A673 (cell line): ENCODE measurements at regions not wholly inside any gene's neighbourhood (a gene's known extent, or its start where the extent isn't known, plus 50 kb on each side); places are given as distances from the start of the nearest gene placed in this dataset.
"Not testable (repeated sequence)": the region's sequence is repeated elsewhere in the genome, so short reads cannot be mapped to it uniquely, and the experiment has no call there.

Experiments
- CTCF ChIP-seq: fragments of 300-800, 200-600 bp; sonication (generic); conservative IDR thresholded peaks from 2 replicates; pipeline ENCODE4 v1.5.1; 2017; ENCODE audit warnings: low read depth, mild to moderate bottlenecking, antibody characterized with exemption, low read length, moderate library complexity, mixed read lengths
- EZH2 ChIP-seq: fragments of 200-600 bp; sonication (generic); IDR thresholded peaks from 2 replicates; pipeline ENCODE4 v1.6.1; 2017; ENCODE audit warnings: borderline replicate concordance, low read depth, mild to moderate bottlenecking, mixed read lengths, antibody characterized with exemption, low read length; ENCODE audit not compliant: poor library complexity, severe bottlenecking

DNA sequence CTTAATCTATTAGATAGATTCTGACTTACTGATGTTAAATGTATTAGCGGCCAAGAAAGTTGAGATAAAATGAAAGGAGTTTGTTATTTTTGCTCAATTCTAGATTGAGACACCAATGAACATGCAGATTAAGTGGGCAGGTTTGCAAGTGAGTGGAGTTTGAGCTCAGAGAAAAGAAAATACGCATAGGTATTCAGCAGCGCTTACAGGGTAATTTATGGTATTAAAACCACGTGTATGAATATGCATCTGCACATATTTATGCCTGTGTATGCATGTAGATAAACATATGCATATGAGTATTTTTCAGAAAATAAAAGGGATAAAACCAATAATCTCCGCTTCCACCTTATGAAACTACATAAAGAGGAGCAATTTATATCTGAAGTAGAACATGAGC is 1450.1 kb downstream of the RPIA start:
- TF ChIP-seq CTCF, EZH2: not testable (repeated sequence)
